Neuronal stem cell (in vitro differentiated cells): ENCODE measurements at regions not wholly inside any gene's neighbourhood (a gene's known extent, or its start where the extent isn't known, plus 50 kb on each side); places are given as distances from the start of the nearest gene placed in this dataset.

ENCODE experiments used
- DNase-seq: peaks from one replicate; pipeline ENCODE4 v3.0.0-alpha.2; 2013; ENCODE audit warnings: low spot score
- H2AFZ ChIP-seq: one replicate; pipeline ENCODE4 v1.6.1; 2013; ENCODE audit warnings: mild to moderate bottlenecking, low read length, inconsistent platforms
- H2AK5ac ChIP-seq: 2 replicates; pipeline ENCODE4 v1.6.1; 2013; ENCODE audit warnings: low read depth, mild to moderate bottlenecking, inconsistent platforms, low read length, moderate library complexity, mixed read lengths
- H2BK120ac ChIP-seq: 2 replicates; pipeline ENCODE4 v1.6.1; 2013; ENCODE audit warnings: low read depth, mild to moderate bottlenecking, inconsistent platforms, low read length, moderate library complexity, mixed read lengths
- H2BK12ac ChIP-seq: one replicate; pipeline ENCODE4 v1.6.1; 2013; ENCODE audit warnings: low read length, inconsistent platforms
- H2BK15ac ChIP-seq: 2 replicates; pipeline ENCODE4 v1.6.1; 2013; ENCODE audit warnings: mild to moderate bottlenecking, low read length, inconsistent platforms, mixed read lengths
- H2BK5ac ChIP-seq: one replicate; pipeline ENCODE4 v1.6.1; 2013; ENCODE audit warnings: inconsistent platforms, mild to moderate bottlenecking, low read length, moderate library complexity
- H3K14ac ChIP-seq: one replicate; pipeline ENCODE4 v1.6.1; 2013; ENCODE audit warnings: low read length, inconsistent platforms
- H3K18ac ChIP-seq: 2 replicates; pipeline ENCODE4 v1.6.1; 2013; ENCODE audit warnings: low read length, inconsistent platforms
- H3K23ac ChIP-seq: 2 replicates; pipeline ENCODE4 v1.6.1; 2013; ENCODE audit warnings: low read depth, mild to moderate bottlenecking, mixed read lengths, low read length, inconsistent platforms; ENCODE audit not compliant: poor library complexity
- H3K27ac ChIP-seq: replicated peaks from 3 replicates; pipeline ENCODE4 v1.5.1; 2013; ENCODE audit warnings: low read length, inconsistent platforms
- H3K27me3 ChIP-seq, 3 experiments: 2 replicates each; pipeline ENCODE4 v1.6.1; 2013; ENCODE audit warnings: low read length in 3 of 3, mild to moderate bottlenecking in 2 of 3, inconsistent platforms in 1 of 3, low read depth in 1 of 3, mixed read lengths in 1 of 3, moderate library complexity in 1 of 3; ENCODE audit not compliant: control insufficient read depth in 3 of 3, insufficient read depth in 3 of 3
- H3K36me3 ChIP-seq, 2 donors: replicated peaks in 1 of 2; 2 replicates each; pipeline ENCODE4 v1.6.1; 2013; ENCODE audit warnings: low read length in 2 of 2; ENCODE audit not compliant: control insufficient read depth in 2 of 2, insufficient read depth in 2 of 2
- H3K4ac ChIP-seq: 2 replicates; pipeline ENCODE4 v1.6.1; 2013; ENCODE audit warnings: inconsistent platforms, mild to moderate bottlenecking, low read length, moderate library complexity
- H3K4me1 ChIP-seq, 2 donors: 1 replicate in 1 of 2; 2 replicates in 1 of 2; pipeline ENCODE4 v1.6.1; 2013; ENCODE audit warnings: low read length in 2 of 2, low read depth in 1 of 2; ENCODE audit not compliant: control insufficient read depth in 2 of 2, insufficient read depth in 1 of 2
- H3K4me2 ChIP-seq: one replicate; pipeline ENCODE4 v1.6.1; 2013; ENCODE audit warnings: mild to moderate bottlenecking, low read length, inconsistent platforms; ENCODE audit not compliant: insufficient read depth, poor library complexity, severe bottlenecking
- H3K4me3 ChIP-seq, 2 donors: 2 replicates each; pipeline ENCODE4 v1.5.1; 2013; ENCODE audit warnings: low read length in 2 of 2, mild to moderate bottlenecking in 2 of 2, inconsistent platforms in 1 of 2, moderate library complexity in 1 of 2
- H3K79me1 ChIP-seq: one replicate; pipeline ENCODE4 v1.6.1; 2013; ENCODE audit warnings: low read depth, mild to moderate bottlenecking, inconsistent platforms, low read length, moderate library complexity
- H3K9ac ChIP-seq: one replicate; pipeline ENCODE4 v1.6.1; 2013; ENCODE audit warnings: mild to moderate bottlenecking, low read depth, low read length, inconsistent platforms; ENCODE audit not compliant: poor library complexity
- H3K9me3 ChIP-seq, 2 donors: replicated peaks in 1 of 2; 2 replicates each; pipeline versions ENCODE3 to v1.6.1; 2013; ENCODE audit warnings: low read length in 2 of 2, mild to moderate bottlenecking in 2 of 2, inconsistent platforms in 1 of 2, low read depth in 1 of 2, mixed read lengths in 1 of 2, moderate library complexity in 1 of 2; ENCODE audit not compliant: control insufficient read depth in 2 of 2, insufficient read depth in 1 of 2
- H4K8ac ChIP-seq: one replicate; pipeline ENCODE4 v1.6.1; 2013; ENCODE audit warnings: low read depth, mild to moderate bottlenecking, inconsistent platforms, low read length, moderate library complexity
- H4K91ac ChIP-seq: one replicate; pipeline ENCODE4 v1.6.1; 2013; ENCODE audit warnings: low read length, low read depth, mild to moderate bottlenecking, inconsistent platforms; ENCODE audit not compliant: poor library complexity
- WGBS, 2 donors: extraction: QIAGEN DNeasy Blood & Tissue Kit; methylation state at CpG; one replicate each; pipeline ENCODE4 v1.1.7; 2013; ENCODE audit warnings: missing lambda C conversion rate in 2 of 2, mixed read lengths in 1 of 2; ENCODE audit not compliant: insufficient read length in 2 of 2, insufficient replicate concordance in 1 of 2; ENCODE audit errors: extremely low coverage in 2 of 2; 5-methylcytosine and 5-hydroxymethylcytosine counted together

GRCh38 chr12:58776144-58776543, 144.2 kb downstream of the LRIG3 start:
- Histone ChIP-seq H4K8ac (no peak overlapping the region), H3K9me3 (no peaks in the 10 kb centered on the region), H3K18ac (no peak overlapping the region), H3K23ac (no peak overlapping the region), H3K9ac (no peak overlapping the region), H3K4me1 (no peaks in the 10 kb centered on the region), H2BK120ac (no peak overlapping the region), H2AFZ (no peak overlapping the region), H3K27me3 (no peaks in the 10 kb centered on the region), H2BK12ac (no peak overlapping the region), H3K4ac (no peak overlapping the region), H3K36me3 (no peaks in the 10 kb centered on the region), H2AK5ac (no peak overlapping the region), H3K4me3 (no peak overlapping the region), H3K27ac (no peak overlapping the region), H4K91ac (no peak overlapping the region), H3K79me1 (no peaks in the 10 kb centered on the region), H2BK5ac (no peak overlapping the region), H2BK15ac (no peak overlapping the region), H3K14ac (no peak overlapping the region), H3K4me2 (no peak overlapping the region)
- no peak for DNase-seq

- Histone ChIP-seq H2AFZ (no peak overlapping the region), H3K23ac (no peak overlapping the region), H3K9me3 (no peaks in the 10 kb centered on the region), H2BK5ac (no peak overlapping the region), H3K14ac (no peak overlapping the region), H2AK5ac (no peak overlapping the region), H3K18ac (no peak overlapping the region), H3K79me1 (no peaks in the 10 kb centered on the region), H3K4me1 (no peaks in the 10 kb centered on the region), H3K4me3 (no peak overlapping the region), H4K8ac (no peak overlapping the region), H2BK120ac (no peak overlapping the region), H3K27me3 (no peaks in the 10 kb centered on the region), H2BK12ac (no peak overlapping the region), H4K91ac (no peak overlapping the region), H2BK15ac (no peak overlapping the region), H3K9ac (no peak overlapping the region), H3K4me2 (no peak overlapping the region), H3K27ac (no peak overlapping the region), H3K4ac (no peak overlapping the region), H3K36me3 (no peaks in the 10 kb centered on the region)
- DNase-seq: no peak
These were observed 142.5 kb downstream of the LRIG3 start for GRCh38 chr12:58777815-58778214.

GRCh38 chr12:58781609-58782008, 138.7 kb downstream of the LRIG3 start:
- no peak overlapping the region for H3K23ac ChIP-seq
- H3K4me1 ChIP-seq: no peaks in the 10 kb centered on the region
- no peak overlapping the region for H3K4me2 ChIP-seq
- H3K27me3 ChIP-seq: no peaks in the 10 kb centered on the region
- no peak overlapping the region for H3K27ac ChIP-seq
- H3K9me3 ChIP-seq: no peaks in the 10 kb centered on the region
- H2BK120ac ChIP-seq: no peak overlapping the region
- no peak overlapping the region for H2BK15ac ChIP-seq
- H3K9ac ChIP-seq: no peak overlapping the region
- no peak overlapping the region for H2AK5ac ChIP-seq
- H3K79me1 ChIP-seq: no peaks in the 10 kb centered on the region
- H2AFZ ChIP-seq: no peak overlapping the region
- no peak overlapping the region for H3K4ac ChIP-seq
- no peak overlapping the region for H4K91ac ChIP-seq
- H3K18ac ChIP-seq: no peak overlapping the region
- H2BK12ac ChIP-seq: no peak overlapping the region
- H3K36me3 ChIP-seq: no peaks in the 10 kb centered on the region
- no peak overlapping the region for H3K4me3 ChIP-seq
- WGBS, 2 donors: no CpG with 5 or more reads among the region's 5 CpGs
- no peak for DNase-seq
- no peak overlapping the region for H3K14ac ChIP-seq
- H4K8ac ChIP-seq: no peak overlapping the region
- H2BK5ac ChIP-seq: no peak overlapping the region

GRCh38 chr12:58787021-58787760, 133.1 kb downstream of the LRIG3 start:
- Histone ChIP-seq H3K27ac (no peak overlapping the region), H2BK120ac (no peak overlapping the region), H3K9ac (no peak overlapping the region), H2BK15ac (no peak overlapping the region), H2BK5ac (no peak overlapping the region), H3K27me3 (no peaks in the 10 kb centered on the region), H3K79me1 (no peaks in the 10 kb centered on the region), H4K8ac (no peak overlapping the region), H3K23ac (no peak overlapping the region), H4K91ac (no peak overlapping the region), H3K4ac (no peak overlapping the region), H2BK12ac (no peak overlapping the region), H3K14ac (no peak overlapping the region), H3K18ac (no peak overlapping the region), H3K4me3 (no peak overlapping the region), H3K4me2 (no peak overlapping the region), H2AK5ac (no peak overlapping the region), H3K9me3 (no peaks in the 10 kb centered on the region), H3K36me3 (no peaks in the 10 kb centered on the region), H3K4me1 (no peaks in the 10 kb centered on the region), H2AFZ (no peak overlapping the region)
- DNase-seq: no peak
- no CpG with 5 or more reads among the region's 4 CpGs for WGBS, 2 donors
